Liver (tissue), 8 donors: ENCODE measurements at regions not wholly inside any gene's neighbourhood (a gene's known extent, or its start where the extent isn't known, plus 50 kb on each side); places are given as distances from the start of the nearest gene placed in this dataset.

ENCODE experiments used
- DNase-seq: peaks from one replicate; pipeline ENCODE4 v3.0.0-alpha.2; 2017; ENCODE audit warnings: low spot score
- H3K27ac ChIP-seq, 2 donors: one replicate each; pipeline ENCODE4 v1.7.0; 2013; ENCODE audit warnings: inconsistent platforms in 2 of 2, low read length in 2 of 2, control low read depth in 1 of 2, low read depth in 1 of 2, mild to moderate bottlenecking in 1 of 2
- H3K27me3 ChIP-seq, 4 donors: one replicate each; pipeline versions ENCODE4 v1.6.1 to v1.7.0; 2013; ENCODE audit warnings: low read length in 3 of 4, inconsistent platforms in 1 of 4, mild to moderate bottlenecking in 1 of 4, moderate library complexity in 1 of 4; ENCODE audit not compliant: control insufficient read depth in 4 of 4, insufficient read depth in 4 of 4
- H3K36me3 ChIP-seq, 4 donors: one replicate each; pipeline versions ENCODE4 v1.6.1 to v1.7.0; 2013; ENCODE audit warnings: low read length in 3 of 4, mild to moderate bottlenecking in 3 of 4, low read depth in 1 of 4, moderate library complexity in 1 of 4; ENCODE audit not compliant: control insufficient read depth in 4 of 4, insufficient read depth in 3 of 4
- H3K4me1 ChIP-seq, 4 donors: one replicate each; pipeline versions ENCODE4 v1.6.1 to v1.7.0; 2013; ENCODE audit warnings: low read length in 3 of 4, mild to moderate bottlenecking in 3 of 4, moderate library complexity in 1 of 4; ENCODE audit not compliant: control insufficient read depth in 4 of 4, insufficient read depth in 4 of 4
- H3K4me3 ChIP-seq, 3 donors: one replicate each; pipeline versions ENCODE4 v1.6.1 to v1.7.0; 2013; ENCODE audit warnings: low read length in 3 of 3, control low read depth in 1 of 3, low read depth in 1 of 3, mild to moderate bottlenecking in 1 of 3
- H3K9ac ChIP-seq, 2 donors: one replicate each; pipeline ENCODE4 v1.7.0; 2013; ENCODE audit warnings: low read length in 2 of 2, mild to moderate bottlenecking in 2 of 2, moderate library complexity in 2 of 2, control low read depth in 1 of 2, low read depth in 1 of 2
- H3K9me3 ChIP-seq, 4 donors: one replicate each; pipeline versions ENCODE4 v1.6.1 to v1.7.0; 2013; ENCODE audit warnings: low read length in 3 of 4; ENCODE audit not compliant: control insufficient read depth in 4 of 4
- ATF3 ChIP-seq: IDR thresholded peaks from 2 replicates; pipeline ENCODE4 v1.6.1; 2016; ENCODE audit warnings: antibody characterized with exemption
- CTCF ChIP-seq: fragments of 150-350 bp; IDR thresholded peaks from 2 replicates; pipeline ENCODE4 v1.5.1; 2017; ENCODE audit warnings: improper control_type of control experiment, low read depth, low read length; ENCODE audit not compliant: missing input control
- FOXA1 ChIP-seq: IDR thresholded peaks from 2 replicates; pipeline ENCODE4 v1.6.1; 2016; ENCODE audit warnings: antibody characterized with exemption
- GABPA ChIP-seq, 2 donors: IDR thresholded peaks in 1 of 2; conservative IDR thresholded peaks in 1 of 2; 2 replicates each; pipeline ENCODE4 v1.6.1; 2016; ENCODE audit warnings: antibody characterized with exemption in 2 of 2, mild to moderate bottlenecking in 1 of 2, moderate library complexity in 1 of 2
- HNF4A ChIP-seq, 2 donors: conservative IDR thresholded peaks; 2 replicates each; pipeline ENCODE4 v1.6.1; 2016; ENCODE audit warnings: antibody characterized with exemption in 2 of 2, mild to moderate bottlenecking in 2 of 2
- HNF4G ChIP-seq: IDR thresholded peaks from 2 replicates; pipeline ENCODE4 v1.6.1; 2016; ENCODE audit warnings: antibody characterized with exemption
- JUND ChIP-seq, 2 donors: IDR thresholded peaks; 2 replicates each; pipeline ENCODE4 v1.6.1; 2016; ENCODE audit warnings: antibody characterized with exemption in 2 of 2
- MAX ChIP-seq: IDR thresholded peaks from 2 replicates; pipeline ENCODE4 v1.6.1; 2016; ENCODE audit warnings: antibody characterized with exemption
- NR2F2 ChIP-seq: IDR thresholded peaks from 2 replicates; pipeline ENCODE4 v1.6.1; 2016; ENCODE audit warnings: antibody characterized with exemption
- RAD21 ChIP-seq, 2 donors: IDR thresholded peaks; 2 replicates each; pipeline ENCODE4 v1.6.1; 2016; ENCODE audit warnings: antibody characterized with exemption in 2 of 2, mild to moderate bottlenecking in 2 of 2
- RXRA ChIP-seq, 2 donors: IDR thresholded peaks; 2 replicates each; pipeline ENCODE4 v1.6.1; 2017 to 2018; ENCODE audit warnings: antibody characterized with exemption in 2 of 2, mild to moderate bottlenecking in 1 of 2
- SP1 ChIP-seq: IDR thresholded peaks from 2 replicates; pipeline ENCODE4 v1.6.1; 2018; ENCODE audit warnings: antibody characterized with exemption, mild to moderate bottlenecking
- TAF1 ChIP-seq: conservative IDR thresholded peaks from 2 replicates; pipeline ENCODE4 v1.6.1; 2016; ENCODE audit warnings: antibody characterized with exemption, mild to moderate bottlenecking
- YY1 ChIP-seq: IDR thresholded peaks from 2 replicates; pipeline ENCODE4 v1.6.1; 2016; ENCODE audit warnings: antibody characterized with exemption, mild to moderate bottlenecking
- ZBTB33 ChIP-seq: IDR thresholded peaks from 2 replicates; pipeline ENCODE4 v1.6.1; 2016; ENCODE audit warnings: antibody characterized with exemption
- whole genome bisulfite sequencing: extraction: QIAGEN DNeasy Blood & Tissue Kit; methylation state at CpG from one replicate; pipeline ENCODE4 v1.1.7; 2013; 5-methylcytosine and 5-hydroxymethylcytosine counted together
- donor health status: healthy.
- donor health status: healthy.
- donor health status: healthy.
- donor health status: healthy.
- donor health status: healthy.

- no peak for TF ChIP-seq NR2F2
- TF ChIP-seq SP1, result no peak
- TF ChIP-seq JUND (IDR thresholded peaks at IDR 0.05), result no peak
- no peak for TF ChIP-seq HNF4G
- no peak for TF ChIP-seq GABPA (IDR thresholded peaks at IDR 0.05 in 1 of 2, conservative IDR thresholded peaks at IDR 0.05 in 1 of 2)
- TF ChIP-seq RXRA (IDR thresholded peaks at IDR 0.05), result no peak
Measured at GRCh38 chr4:63459329-63459728, 949.9 kb downstream of the TECRL start (continued).

GRCh38 chr4:63458010-63458409 lies 951.2 kb downstream of the TECRL start:
- Histone ChIP-seq H3K9me3 (no peaks in the 10 kb centered on the region), H3K4me1 (no peaks in the 10 kb centered on the region), H3K27me3 (no peaks in the 10 kb centered on the region), H3K9ac (no peak overlapping the region), H3K4me3 (no peak overlapping the region), H3K36me3 (no peaks in the 10 kb centered on the region), H3K27ac (no peak overlapping the region)
- TF ChIP-seq MAX (no peak), TAF1 (no peak), ZBTB33 (no peak), GABPA (IDR thresholded peaks at IDR 0.05 in 1 of 2, conservative IDR thresholded peaks at IDR 0.05 in 1 of 2) (no peak), YY1 (no peak), HNF4A (conservative IDR thresholded peaks at IDR 0.05) (no peak), ATF3 (no peak), RAD21 (IDR thresholded peaks at IDR 0.05) (no peak)
- no peak for DNase-seq
- WGBS, result 66% methylated on average over 1 of the region's 1 CpG

- Histone ChIP-seq H3K4me1 (no peaks in the 10 kb centered on the region), H3K9ac (no peak overlapping the region), H3K4me3 (no peak overlapping the region), H3K27me3 (no peaks in the 10 kb centered on the region), H3K27ac (no peak overlapping the region), H3K36me3 (no peaks in the 10 kb centered on the region), H3K9me3 (no peaks in the 10 kb centered on the region)
- DNase-seq, result no peak
- TF ChIP-seq ZBTB33 (no peak), NR2F2 (no peak), HNF4A (conservative IDR thresholded peaks at IDR 0.05) (no peak), ATF3 (no peak), TAF1 (no peak), CTCF (no peak), MAX (no peak), HNF4G (no peak), RAD21 (IDR thresholded peaks at IDR 0.05) (no peak), JUND (IDR thresholded peaks at IDR 0.05) (no peak), SP1 (no peak), FOXA1 (no peak), RXRA (IDR thresholded peaks at IDR 0.05) (no peak)
Measured at GRCh38 chr4:63440236-63440635, 969.0 kb downstream of the TECRL start.
